GM23338 (cell line): ENCODE measurements at regions not wholly inside any gene's neighbourhood (a gene's known extent, or its start where the extent isn't known, plus 50 kb on each side); places are given as distances from the start of the nearest gene placed in this dataset.

Source experiments
- ATAC-seq: fragments of 200-7000 bp; cut with Tn5 transposase; 3 replicates; pipeline ENCODE4 v1.9.1; 2020
- DNase-seq: peaks from one replicate; pipeline ENCODE4 v3.0.0-alpha.2; 2015; ENCODE audit warnings: low spot score
- H2AFZ ChIP-seq: fragments of 200-600 bp; sonication (generic); 2 replicates; pipeline ENCODE4 v1.8.0; 2016; ENCODE audit warnings: antibody characterized with exemption, mild to moderate bottlenecking, moderate library complexity
- H3F3A ChIP-seq: fragments of 200-600 bp; sonication (generic); replicated peaks from 2 replicates; pipeline ENCODE4 v1.8.0; 2017; ENCODE audit warnings: antibody characterized with exemption, mixed run types, low read depth
- H3K27ac ChIP-seq: fragments of 200-600 bp; sonication (generic); 2 replicates; pipeline ENCODE4 v1.6.1; 2016; ENCODE audit warnings: low read depth
- H3K27me3 ChIP-seq: fragments of 200-600 bp; sonication (generic); 2 replicates; pipeline ENCODE4 v1.8.0; 2016; ENCODE audit warnings: mild to moderate bottlenecking, mixed run types, moderate library complexity; ENCODE audit not compliant: insufficient read depth
- H3K36me3 ChIP-seq: fragments of 200-600 bp; sonication (generic); 2 replicates; pipeline ENCODE4 v1.8.0; 2016; ENCODE audit warnings: mild to moderate bottlenecking; ENCODE audit not compliant: insufficient read depth
- H3K4me1 ChIP-seq: fragments of 200-600 bp; sonication (generic); 2 replicates; pipeline ENCODE4 v1.8.0; 2016; ENCODE audit warnings: mild to moderate bottlenecking, moderate library complexity; ENCODE audit not compliant: insufficient read depth
- H3K4me2 ChIP-seq: fragments of 200-600 bp; sonication (generic); 2 replicates; pipeline ENCODE4 v1.7.1; 2017; ENCODE audit warnings: mixed run types
- H3K4me3 ChIP-seq: fragments of 200-600 bp; sonication (generic); 2 replicates; pipeline ENCODE4 v1.6.1; 2016; ENCODE audit warnings: mixed run types
- H3K79me2 ChIP-seq: fragments of 200-600 bp; sonication (generic); replicated peaks from 2 replicates; pipeline ENCODE4 v1.8.0; 2017; ENCODE audit warnings: mild to moderate bottlenecking; ENCODE audit not compliant: insufficient read depth
- H3K9me2 ChIP-seq: fragments of 200-600 bp; sonication (generic); 2 replicates; pipeline ENCODE4 v1.8.0; 2017; ENCODE audit not compliant: insufficient read depth
- H4K20me1 ChIP-seq: fragments of 200-600 bp; sonication (generic); replicated peaks from 2 replicates; pipeline ENCODE4 v1.8.0; 2017; ENCODE audit warnings: mild to moderate bottlenecking; ENCODE audit not compliant: insufficient read depth
- H3K27ac Mint-ChIP-seq: 2 replicates; pipeline ENCODE4 v1.8.0; 2020; ENCODE audit warnings: inconsistent platforms, mild to moderate bottlenecking, moderate library complexity, mixed read lengths
- H3K27me3 Mint-ChIP-seq: 3 replicates; pipeline ENCODE4 v1.8.0; 2022; ENCODE audit warnings: low read depth, mild to moderate bottlenecking, moderate library complexity, mixed read lengths, inconsistent platforms; ENCODE audit not compliant: insufficient read depth, poor library complexity
- H3K36me3 Mint-ChIP-seq: 3 replicates; pipeline ENCODE4 v1.8.0; 2021; ENCODE audit warnings: low read depth, mild to moderate bottlenecking, inconsistent platforms, moderate library complexity, mixed read lengths
- H3K4me1 Mint-ChIP-seq: 3 replicates; pipeline ENCODE4 v1.8.0; 2020; ENCODE audit warnings: mild to moderate bottlenecking, inconsistent platforms, mixed read lengths
- H3K4me3 Mint-ChIP-seq: 3 replicates; pipeline ENCODE4 v1.8.0; 2021; ENCODE audit warnings: moderate library complexity, mild to moderate bottlenecking, inconsistent platforms, mixed read lengths
- H3K9me3 Mint-ChIP-seq: 3 replicates; pipeline ENCODE4 v1.8.0; 2020; ENCODE audit warnings: moderate library complexity, mild to moderate bottlenecking, inconsistent platforms, mixed read lengths
- EZH2phosphoT487 ChIP-seq: fragments of 200-600 bp; sonication (generic); IDR thresholded peaks from one replicate; pipeline ENCODE4 v1.8.1; 2018; ENCODE audit warnings: antibody characterized with exemption; ENCODE audit not compliant: unreplicated experiment
- JUNB ChIP-seq: IDR thresholded peaks from one replicate; pipeline ENCODE4 v1.6.1; 2016; ENCODE audit warnings: antibody characterized with exemption; ENCODE audit not compliant: unreplicated experiment
- NANOG ChIP-seq: IDR thresholded peaks from 2 replicates; pipeline ENCODE4 v1.6.1; 2016; ENCODE audit warnings: antibody characterized with exemption, borderline replicate concordance
- TF ChIP-seq, protein P1 (sequence below): IDR thresholded peaks from 2 replicates; pipeline ENCODE4 v1.6.1; 2016; ENCODE audit warnings: antibody characterized with exemption
- TF ChIP-seq, protein P2 (sequence below): IDR thresholded peaks from one replicate; pipeline ENCODE4 v1.6.1; 2018; ENCODE audit warnings: antibody characterized with exemption; ENCODE audit not compliant: unreplicated experiment
- TF ChIP-seq, protein P3 (sequence below), 2 experiments: fragments of 200-600 bp in 1 of 2; sonication (generic) in 1 of 2; conservative IDR thresholded peaks; 2 replicates each; pipeline versions ENCODE4 v1.5.1 to v1.6.1; 2016 to 2017; ENCODE audit warnings: antibody characterized with exemption in 2 of 2, low read depth in 2 of 2, mild to moderate bottlenecking in 2 of 2, moderate library complexity in 1 of 2
- TF ChIP-seq, protein P4 (sequence below): fragments of 250-450 bp; sonication (Bioruptor Pico); IDR thresholded peaks from 2 replicates; pipeline ENCODE4 v1.5.0; 2020; ENCODE audit warnings: mild to moderate bottlenecking, moderate library complexity

DNA sequence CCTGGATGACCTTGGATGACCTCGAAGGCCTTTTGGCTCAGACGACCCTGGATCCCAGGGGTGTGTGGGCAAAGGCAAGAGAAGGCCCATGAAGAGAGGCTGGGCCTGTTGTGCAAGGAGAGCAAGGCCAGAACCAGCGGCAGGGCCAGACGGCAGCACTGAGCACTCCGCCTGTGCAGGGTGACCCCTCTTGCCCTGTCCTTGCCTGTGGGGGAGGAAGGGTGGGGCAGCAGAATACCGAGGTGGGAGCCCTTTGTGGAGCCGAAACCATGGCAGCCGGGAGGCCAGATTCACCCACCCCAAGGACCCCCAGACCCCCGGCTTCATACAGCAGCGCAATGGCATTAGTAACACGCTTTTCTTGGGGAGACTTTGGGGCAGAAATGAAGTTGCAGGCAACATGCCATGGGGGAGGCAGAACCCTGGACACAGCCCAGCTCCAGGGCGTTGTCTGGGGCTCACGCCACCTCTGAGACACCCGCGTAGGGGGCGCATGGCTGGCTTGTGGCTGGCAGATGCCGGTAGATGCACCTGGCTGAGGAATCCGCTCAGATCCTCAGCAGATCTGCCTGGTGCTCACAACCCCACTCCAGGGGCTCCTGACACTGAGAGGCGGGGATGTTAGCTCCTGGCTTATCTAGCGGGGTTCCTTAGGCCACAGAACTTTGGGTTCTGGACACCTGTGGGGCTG, 114.5 kb downstream of the FAM53A start:
- H3K4me1 Mint-ChIP-seq, result peaks cover 30% of the 10 kb centered on the region
- Histone ChIP-seq H3K4me1 (peaks cover 24% of the 10 kb centered on the region), H3F3A (no peaks in the 10 kb centered on the region), H3K27me3 (no peaks in the 10 kb centered on the region), H4K20me1 (no peaks in the 10 kb centered on the region), H3K4me3 (no peak overlapping the region), H3K27ac (no peak overlapping the region), H3K9me2 (no peaks in the 10 kb centered on the region), H2AFZ (no peak overlapping the region), H3K79me2 (no peaks in the 10 kb centered on the region), H3K4me2 (no peak overlapping the region), H3K36me3 (no peaks in the 10 kb centered on the region)
- peaks cover 22% of the 10 kb centered on the region for H3K27me3 Mint-ChIP-seq
- H3K36me3 Mint-ChIP-seq, result no peaks in the 10 kb centered on the region; the same call in 2 of the 3 replicates
- no peak overlapping the region for H3K4me3 Mint-ChIP-seq
- TF ChIP-seq, protein P1, sequence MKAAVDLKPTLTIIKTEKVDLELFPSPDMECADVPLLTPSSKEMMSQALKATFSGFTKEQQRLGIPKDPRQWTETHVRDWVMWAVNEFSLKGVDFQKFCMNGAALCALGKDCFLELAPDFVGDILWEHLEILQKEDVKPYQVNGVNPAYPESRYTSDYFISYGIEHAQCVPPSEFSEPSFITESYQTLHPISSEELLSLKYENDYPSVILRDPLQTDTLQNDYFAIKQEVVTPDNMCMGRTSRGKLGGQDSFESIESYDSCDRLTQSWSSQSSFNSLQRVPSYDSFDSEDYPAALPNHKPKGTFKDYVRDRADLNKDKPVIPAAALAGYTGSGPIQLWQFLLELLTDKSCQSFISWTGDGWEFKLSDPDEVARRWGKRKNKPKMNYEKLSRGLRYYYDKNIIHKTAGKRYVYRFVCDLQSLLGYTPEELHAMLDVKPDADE, result no peak
- DNase-seq, result no peak
- H3K27ac Mint-ChIP-seq, result no peak overlapping the region; the same call in 1 of the 2 replicates
- no peaks in the 10 kb centered on the region; the same call in 2 of the 3 replicates for H3K9me3 Mint-ChIP-seq
- no peak for ATAC-seq

DNA sequence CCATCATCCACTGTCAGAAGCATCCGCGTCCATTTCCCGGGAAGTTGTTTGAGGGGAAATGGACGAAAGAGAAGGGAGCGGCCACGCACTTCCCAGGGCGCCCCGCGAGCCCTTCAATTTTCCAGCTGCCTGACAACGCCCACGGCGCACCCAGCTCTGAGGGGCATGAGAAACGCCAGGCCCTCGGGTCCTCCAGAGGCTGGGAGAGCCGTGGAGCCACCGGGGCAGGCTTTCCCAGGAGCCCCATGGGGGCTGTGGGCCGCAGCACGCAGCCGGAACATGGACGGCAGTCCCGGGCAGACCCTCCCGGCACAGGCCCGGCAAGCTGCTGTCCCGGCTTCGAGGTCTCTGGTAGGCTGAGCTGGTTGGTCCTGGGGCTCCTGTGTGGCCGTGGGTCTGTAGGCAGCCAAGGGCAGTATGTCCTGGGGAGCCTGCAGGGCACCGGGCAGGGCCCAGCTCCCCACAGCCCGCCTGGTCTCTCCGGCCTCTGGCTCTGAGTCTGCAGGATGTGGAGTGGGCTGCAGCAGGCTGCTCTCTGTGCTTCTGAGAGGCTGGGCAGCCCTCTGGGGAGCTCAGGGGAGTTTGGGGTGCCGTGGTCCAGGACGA, 115.2 kb downstream of the FAM53A start:
- no peak overlapping the region for H2AFZ ChIP-seq
- ATAC-seq (no peak), DNase-seq (peak; percentile 30)
- Mint-ChIP-seq H3K4me1 (peaks cover 25% of the 10 kb centered on the region), H3K27me3 (peaks cover 23% of the 10 kb centered on the region), H3K9me3 (no peaks in the 10 kb centered on the region; the same call in 2 of the 3 replicates), H3K27ac (no peak overlapping the region), H3K36me3 (no peaks in the 10 kb centered on the region; the same call in 2 of the 3 replicates), H3K4me3 (no peak overlapping the region)
- no peak overlapping the region for H3K4me2 ChIP-seq
- H4K20me1 ChIP-seq, result no peaks in the 10 kb centered on the region
- no peaks in the 10 kb centered on the region for H3K36me3 ChIP-seq
- H3K4me1 ChIP-seq, result peaks cover 24% of the 10 kb centered on the region
- no peaks in the 10 kb centered on the region for H3K9me2 ChIP-seq
- H3K79me2 ChIP-seq, result no peaks in the 10 kb centered on the region
- no peak overlapping the region for H3K27ac ChIP-seq
- H3K4me3 ChIP-seq, result no peak overlapping the region
- H3K27me3 ChIP-seq, result no peaks in the 10 kb centered on the region
- no peaks in the 10 kb centered on the region for H3F3A ChIP-seq
- TF ChIP-seq NANOG (no peak), EZH2phosphoT487 (no peak), JUNB (no peak)
- TF ChIP-seq, protein P2, sequence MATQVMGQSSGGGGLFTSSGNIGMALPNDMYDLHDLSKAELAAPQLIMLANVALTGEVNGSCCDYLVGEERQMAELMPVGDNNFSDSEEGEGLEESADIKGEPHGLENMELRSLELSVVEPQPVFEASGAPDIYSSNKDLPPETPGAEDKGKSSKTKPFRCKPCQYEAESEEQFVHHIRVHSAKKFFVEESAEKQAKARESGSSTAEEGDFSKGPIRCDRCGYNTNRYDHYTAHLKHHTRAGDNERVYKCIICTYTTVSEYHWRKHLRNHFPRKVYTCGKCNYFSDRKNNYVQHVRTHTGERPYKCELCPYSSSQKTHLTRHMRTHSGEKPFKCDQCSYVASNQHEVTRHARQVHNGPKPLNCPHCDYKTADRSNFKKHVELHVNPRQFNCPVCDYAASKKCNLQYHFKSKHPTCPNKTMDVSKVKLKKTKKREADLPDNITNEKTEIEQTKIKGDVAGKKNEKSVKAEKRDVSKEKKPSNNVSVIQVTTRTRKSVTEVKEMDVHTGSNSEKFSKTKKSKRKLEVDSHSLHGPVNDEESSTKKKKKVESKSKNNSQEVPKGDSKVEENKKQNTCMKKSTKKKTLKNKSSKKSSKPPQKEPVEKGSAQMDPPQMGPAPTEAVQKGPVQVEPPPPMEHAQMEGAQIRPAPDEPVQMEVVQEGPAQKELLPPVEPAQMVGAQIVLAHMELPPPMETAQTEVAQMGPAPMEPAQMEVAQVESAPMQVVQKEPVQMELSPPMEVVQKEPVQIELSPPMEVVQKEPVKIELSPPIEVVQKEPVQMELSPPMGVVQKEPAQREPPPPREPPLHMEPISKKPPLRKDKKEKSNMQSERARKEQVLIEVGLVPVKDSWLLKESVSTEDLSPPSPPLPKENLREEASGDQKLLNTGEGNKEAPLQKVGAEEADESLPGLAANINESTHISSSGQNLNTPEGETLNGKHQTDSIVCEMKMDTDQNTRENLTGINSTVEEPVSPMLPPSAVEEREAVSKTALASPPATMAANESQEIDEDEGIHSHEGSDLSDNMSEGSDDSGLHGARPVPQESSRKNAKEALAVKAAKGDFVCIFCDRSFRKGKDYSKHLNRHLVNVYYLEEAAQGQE, result no peak
- TF ChIP-seq, protein P3, sequence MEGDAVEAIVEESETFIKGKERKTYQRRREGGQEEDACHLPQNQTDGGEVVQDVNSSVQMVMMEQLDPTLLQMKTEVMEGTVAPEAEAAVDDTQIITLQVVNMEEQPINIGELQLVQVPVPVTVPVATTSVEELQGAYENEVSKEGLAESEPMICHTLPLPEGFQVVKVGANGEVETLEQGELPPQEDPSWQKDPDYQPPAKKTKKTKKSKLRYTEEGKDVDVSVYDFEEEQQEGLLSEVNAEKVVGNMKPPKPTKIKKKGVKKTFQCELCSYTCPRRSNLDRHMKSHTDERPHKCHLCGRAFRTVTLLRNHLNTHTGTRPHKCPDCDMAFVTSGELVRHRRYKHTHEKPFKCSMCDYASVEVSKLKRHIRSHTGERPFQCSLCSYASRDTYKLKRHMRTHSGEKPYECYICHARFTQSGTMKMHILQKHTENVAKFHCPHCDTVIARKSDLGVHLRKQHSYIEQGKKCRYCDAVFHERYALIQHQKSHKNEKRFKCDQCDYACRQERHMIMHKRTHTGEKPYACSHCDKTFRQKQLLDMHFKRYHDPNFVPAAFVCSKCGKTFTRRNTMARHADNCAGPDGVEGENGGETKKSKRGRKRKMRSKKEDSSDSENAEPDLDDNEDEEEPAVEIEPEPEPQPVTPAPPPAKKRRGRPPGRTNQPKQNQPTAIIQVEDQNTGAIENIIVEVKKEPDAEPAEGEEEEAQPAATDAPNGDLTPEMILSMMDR (conservative IDR thresholded peaks at IDR 0.05; ENCODE audit: low read depth in 2 of 2), result no peak
- TF ChIP-seq, protein P4, sequence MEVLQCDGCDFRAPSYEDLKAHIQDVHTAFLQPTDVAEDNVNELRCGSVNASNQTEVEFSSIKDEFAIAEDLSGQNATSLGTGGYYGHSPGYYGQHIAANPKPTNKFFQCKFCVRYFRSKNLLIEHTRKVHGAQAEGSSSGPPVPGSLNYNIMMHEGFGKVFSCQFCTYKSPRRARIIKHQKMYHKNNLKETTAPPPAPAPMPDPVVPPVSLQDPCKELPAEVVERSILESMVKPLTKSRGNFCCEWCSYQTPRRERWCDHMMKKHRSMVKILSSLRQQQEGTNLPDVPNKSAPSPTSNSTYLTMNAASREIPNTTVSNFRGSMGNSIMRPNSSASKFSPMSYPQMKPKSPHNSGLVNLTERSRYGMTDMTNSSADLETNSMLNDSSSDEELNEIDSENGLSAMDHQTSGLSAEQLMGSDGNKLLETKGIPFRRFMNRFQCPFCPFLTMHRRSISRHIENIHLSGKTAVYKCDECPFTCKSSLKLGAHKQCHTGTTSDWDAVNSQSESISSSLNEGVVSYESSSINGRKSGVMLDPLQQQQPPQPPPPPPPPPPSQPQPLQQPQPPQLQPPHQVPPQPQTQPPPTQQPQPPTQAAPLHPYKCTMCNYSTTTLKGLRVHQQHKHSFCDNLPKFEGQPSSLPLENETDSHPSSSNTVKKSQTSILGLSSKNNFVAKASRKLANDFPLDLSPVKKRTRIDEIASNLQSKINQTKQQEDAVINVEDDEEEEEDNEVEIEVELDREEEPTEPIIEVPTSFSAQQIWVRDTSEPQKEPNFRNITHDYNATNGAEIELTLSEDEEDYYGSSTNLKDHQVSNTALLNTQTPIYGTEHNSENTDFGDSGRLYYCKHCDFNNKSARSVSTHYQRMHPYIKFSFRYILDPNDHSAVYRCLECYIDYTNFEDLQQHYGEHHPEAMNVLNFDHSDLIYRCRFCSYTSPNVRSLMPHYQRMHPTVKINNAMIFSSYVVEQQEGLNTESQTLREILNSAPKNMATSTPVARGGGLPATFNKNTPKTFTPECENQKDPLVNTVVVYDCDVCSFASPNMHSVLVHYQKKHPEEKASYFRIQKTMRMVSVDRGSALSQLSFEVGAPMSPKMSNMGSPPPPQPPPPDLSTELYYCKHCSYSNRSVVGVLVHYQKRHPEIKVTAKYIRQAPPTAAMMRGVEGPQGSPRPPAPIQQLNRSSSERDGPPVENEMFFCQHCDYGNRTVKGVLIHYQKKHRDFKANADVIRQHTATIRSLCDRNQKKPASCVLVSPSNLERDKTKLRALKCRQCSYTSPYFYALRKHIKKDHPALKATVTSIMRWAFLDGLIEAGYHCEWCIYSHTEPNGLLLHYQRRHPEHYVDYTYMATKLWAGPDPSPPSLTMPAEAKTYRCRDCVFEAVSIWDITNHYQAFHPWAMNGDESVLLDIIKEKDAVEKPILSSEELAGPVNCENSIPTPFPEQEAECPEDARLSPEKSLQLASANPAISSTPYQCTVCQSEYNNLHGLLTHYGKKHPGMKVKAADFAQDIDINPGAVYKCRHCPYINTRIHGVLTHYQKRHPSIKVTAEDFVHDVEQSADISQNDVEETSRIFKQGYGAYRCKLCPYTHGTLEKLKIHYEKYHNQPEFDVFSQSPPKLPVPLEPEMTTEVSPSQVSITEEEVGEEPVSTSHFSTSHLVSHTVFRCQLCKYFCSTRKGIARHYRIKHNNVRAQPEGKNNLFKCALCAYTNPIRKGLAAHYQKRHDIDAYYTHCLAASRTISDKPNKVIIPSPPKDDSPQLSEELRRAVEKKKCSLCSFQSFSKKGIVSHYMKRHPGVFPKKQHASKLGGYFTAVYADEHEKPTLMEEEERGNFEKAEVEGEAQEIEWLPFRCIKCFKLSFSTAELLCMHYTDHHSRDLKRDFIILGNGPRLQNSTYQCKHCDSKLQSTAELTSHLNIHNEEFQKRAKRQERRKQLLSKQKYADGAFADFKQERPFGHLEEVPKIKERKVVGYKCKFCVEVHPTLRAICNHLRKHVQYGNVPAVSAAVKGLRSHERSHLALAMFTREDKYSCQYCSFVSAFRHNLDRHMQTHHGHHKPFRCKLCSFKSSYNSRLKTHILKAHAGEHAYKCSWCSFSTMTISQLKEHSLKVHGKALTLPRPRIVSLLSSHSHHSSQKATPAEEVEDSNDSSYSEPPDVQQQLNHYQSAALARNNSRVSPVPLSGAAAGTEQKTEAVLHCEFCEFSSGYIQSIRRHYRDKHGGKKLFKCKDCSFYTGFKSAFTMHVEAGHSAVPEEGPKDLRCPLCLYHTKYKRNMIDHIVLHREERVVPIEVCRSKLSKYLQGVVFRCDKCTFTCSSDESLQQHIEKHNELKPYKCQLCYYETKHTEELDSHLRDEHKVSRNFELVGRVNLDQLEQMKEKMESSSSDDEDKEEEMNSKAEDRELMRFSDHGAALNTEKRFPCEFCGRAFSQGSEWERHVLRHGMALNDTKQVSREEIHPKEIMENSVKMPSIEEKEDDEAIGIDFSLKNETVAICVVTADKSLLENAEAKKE (CRISPR knock-in tag), result no peak
